Loucy (cell line): ENCODE measurements at regions not wholly inside any gene's neighbourhood (a gene's known extent, or its start where the extent isn't known, plus 50 kb on each side); places are given as distances from the start of the nearest gene placed in this dataset.

Experiments
- CTCF ChIP-seq: fragments of 200-600 bp; sonication (generic); conservative IDR thresholded peaks from 2 replicates; pipeline ENCODE4 v1.5.1; 2014; ENCODE audit warnings: mild to moderate bottlenecking, antibody characterized with exemption, low read length
- EZH2phosphoT487 ChIP-seq: fragments of 200-600 bp; IDR thresholded peaks from 2 replicates; pipeline ENCODE4 v1.6.1; 2018; ENCODE audit warnings: antibody characterized with exemption, mild to moderate bottlenecking, moderate library complexity, borderline replicate concordance

- TF ChIP-seq CTCF = no peak
- TF ChIP-seq EZH2phosphoT487 = no peak
Observed at GRCh38 chr18:78171954-78172353, 807.7 kb upstream of the SALL3 start.
